Prostate gland (tissue), 2 donors: ENCODE measurements at regions not wholly inside any gene's neighbourhood (a gene's known extent, or its start where the extent isn't known, plus 50 kb on each side); places are given as distances from the start of the nearest gene placed in this dataset.

Experiments
- DNase-seq: peaks from one replicate; pipeline ENCODE4 v3.0.0-alpha.2; 2019; ENCODE audit warnings: low spot score
- H3K27ac ChIP-seq, 2 donors: fragments of 200-600 bp; sonication (generic); 2 replicates each; pipeline ENCODE4 v1.5.1; 2017 to 2019
- H3K27me3 ChIP-seq: fragments of 200-600 bp; sonication (generic); replicated peaks from 2 replicates; pipeline ENCODE4 v1.5.1; 2019; ENCODE audit not compliant: insufficient read depth
- H3K36me3 ChIP-seq, 2 donors: fragments of 200-600 bp; sonication (generic); 1 replicate in 1 of 2; 2 replicates in 1 of 2; pipeline versions ENCODE4 v1.5.1 to v1.8.1; 2017 to 2019
- H3K4me1 ChIP-seq: fragments of 200-600 bp; sonication (generic); replicated peaks from 2 replicates; pipeline ENCODE4 v1.5.1; 2019
- H3K4me3 ChIP-seq, 2 donors: fragments of 200-600 bp; sonication (generic); 2 replicates each; pipeline ENCODE4 v1.5.1; 2017 to 2019
- H3K9me3 ChIP-seq: fragments of 200-600 bp; sonication (generic); 2 replicates; pipeline ENCODE4 v1.5.1; 2017
- POLR2A ChIP-seq: fragments of 450-650 bp; IDR thresholded peaks from one replicate; pipeline ENCODE4 v1.6.1; 2016; ENCODE audit warnings: antibody characterized with exemption, mild to moderate bottlenecking
- POLR2AphosphoS5 ChIP-seq: sonication (generic); formaldehyde crosslinking; IDR thresholded peaks from one replicate; pipeline ENCODE4 v1.6.1; 2017; ENCODE audit warnings: antibody characterized with exemption
- WGBS: methylation state at CpG from one replicate; pipeline ENCODE4 v1.1.5; 2018; 5-methylcytosine and 5-hydroxymethylcytosine counted together
- intact Hi-C: fragments of 100-400 bp; cut with DNase I; formaldehyde crosslinking; loops from one replicate; pipeline ENCODE4 v1.14.2; 2022
- TF ChIP-seq, protein P1 (sequence below), 4 experiments: fragments of 200-600 bp in 2 of 4; fragments of 450-650 bp in 2 of 4; sonication (generic) in 2 of 4; IDR thresholded peaks; 1 replicate in 3 of 4; 2 replicates in 1 of 4; pipeline ENCODE4 v1.5.1; 2016 to 2019; ENCODE audit warnings: antibody characterized with exemption in 4 of 4, mild to moderate bottlenecking in 2 of 4, moderate library complexity in 2 of 4

- H3K36me3 ChIP-seq, result no peaks in the 10 kb centered on the region
- no peak overlapping the region for H3K27ac ChIP-seq
- no peak overlapping the region for H3K4me3 ChIP-seq
- TF ChIP-seq POLR2A (no peak), POLR2AphosphoS5 (no peak)
- TF ChIP-seq, protein P1, sequence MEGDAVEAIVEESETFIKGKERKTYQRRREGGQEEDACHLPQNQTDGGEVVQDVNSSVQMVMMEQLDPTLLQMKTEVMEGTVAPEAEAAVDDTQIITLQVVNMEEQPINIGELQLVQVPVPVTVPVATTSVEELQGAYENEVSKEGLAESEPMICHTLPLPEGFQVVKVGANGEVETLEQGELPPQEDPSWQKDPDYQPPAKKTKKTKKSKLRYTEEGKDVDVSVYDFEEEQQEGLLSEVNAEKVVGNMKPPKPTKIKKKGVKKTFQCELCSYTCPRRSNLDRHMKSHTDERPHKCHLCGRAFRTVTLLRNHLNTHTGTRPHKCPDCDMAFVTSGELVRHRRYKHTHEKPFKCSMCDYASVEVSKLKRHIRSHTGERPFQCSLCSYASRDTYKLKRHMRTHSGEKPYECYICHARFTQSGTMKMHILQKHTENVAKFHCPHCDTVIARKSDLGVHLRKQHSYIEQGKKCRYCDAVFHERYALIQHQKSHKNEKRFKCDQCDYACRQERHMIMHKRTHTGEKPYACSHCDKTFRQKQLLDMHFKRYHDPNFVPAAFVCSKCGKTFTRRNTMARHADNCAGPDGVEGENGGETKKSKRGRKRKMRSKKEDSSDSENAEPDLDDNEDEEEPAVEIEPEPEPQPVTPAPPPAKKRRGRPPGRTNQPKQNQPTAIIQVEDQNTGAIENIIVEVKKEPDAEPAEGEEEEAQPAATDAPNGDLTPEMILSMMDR (IDR thresholded peaks at IDR 0.05), result no peak
- DNase-seq, result no peak
- intact Hi-C loops, result no loop called here
- H3K4me1 ChIP-seq, result no peaks in the 10 kb centered on the region
- WGBS, result 34% methylated on average over 5 of the region's 5 CpGs
- H3K27me3 ChIP-seq, result no peaks in the 10 kb centered on the region
- no peaks in the 10 kb centered on the region for H3K9me3 ChIP-seq
These were observed 1604.8 kb downstream of the OLFM4 start for GRCh38 chr13:54633456-54633855.

DNA sequence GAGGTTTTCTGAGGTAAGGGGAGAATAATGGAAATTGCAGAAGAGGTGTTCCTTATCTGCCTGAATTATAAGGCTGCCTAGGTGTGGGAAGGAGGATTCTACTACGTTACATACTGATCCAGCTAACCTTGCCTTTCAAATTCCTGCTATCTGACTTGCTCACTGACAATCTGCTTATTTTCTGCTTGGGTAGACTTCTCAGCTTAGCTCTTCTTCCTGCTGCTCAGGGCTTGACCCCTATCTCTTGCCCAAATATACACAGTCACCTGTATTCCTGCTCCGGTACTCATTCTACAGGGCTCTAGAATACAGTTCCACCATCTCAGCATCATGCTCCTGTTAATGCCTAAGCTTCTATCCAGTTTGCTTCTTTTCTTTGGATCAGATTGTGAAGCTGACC, 1607.6 kb downstream of the OLFM4 start:
- Histone ChIP-seq H3K36me3 (no peaks in the 10 kb centered on the region), H3K4me3 (no peak overlapping the region), H3K27me3 (no peaks in the 10 kb centered on the region), H3K9me3 (no peaks in the 10 kb centered on the region), H3K27ac (no peak overlapping the region), H3K4me1 (no peaks in the 10 kb centered on the region)
- WGBS, result 91% methylated on average over 2 of the region's 2 CpGs
- DNase-seq, result no peak
- TF ChIP-seq POLR2A (no peak), POLR2AphosphoS5 (no peak)
- TF ChIP-seq, protein P1 (IDR thresholded peaks at IDR 0.05), result no peak
- intact Hi-C loops, result no loop called here

- Histone ChIP-seq H3K27ac (no peak overlapping the region), H3K36me3 (no peaks in the 10 kb centered on the region), H3K4me1 (no peaks in the 10 kb centered on the region), H3K27me3 (no peaks in the 10 kb centered on the region), H3K4me3 (no peak overlapping the region), H3K9me3 (no peaks in the 10 kb centered on the region)
- TF ChIP-seq POLR2AphosphoS5 (no peak), POLR2A (no peak)
- TF ChIP-seq, protein P1 (IDR thresholded peaks at IDR 0.05), result no peak
- no peak for DNase-seq
- intact Hi-C loops, result no loop called here
- 41% methylated on average over 1 of the region's 1 CpG for WGBS
These were observed 1608.8 kb downstream of the OLFM4 start for GRCh38 chr13:54637366-54637765.

GRCh38 chr13:54640719-54641118, 1612.1 kb downstream of the OLFM4 start:
- no peak overlapping the region for H3K27ac ChIP-seq
- H3K27me3 ChIP-seq, result no peaks in the 10 kb centered on the region
- no peak overlapping the region for H3K4me3 ChIP-seq
- H3K4me1 ChIP-seq, result no peaks in the 10 kb centered on the region
- H3K36me3 ChIP-seq, result no peaks in the 10 kb centered on the region
- no peak for DNase-seq
- intact Hi-C loops, result no loop called here
- H3K9me3 ChIP-seq, result no peaks in the 10 kb centered on the region
- TF ChIP-seq, protein P1 (IDR thresholded peaks at IDR 0.05), result no peak
- TF ChIP-seq POLR2AphosphoS5, result no peak

GRCh38 chr13:54643863-54644262, 1615.2 kb downstream of the OLFM4 start:
- Histone ChIP-seq H3K27ac (no peak overlapping the region), H3K27me3 (no peaks in the 10 kb centered on the region), H3K4me3 (no peak overlapping the region), H3K36me3 (no peaks in the 10 kb centered on the region), H3K9me3 (no peaks in the 10 kb centered on the region), H3K4me1 (no peaks in the 10 kb centered on the region)
- TF ChIP-seq, protein P1 (IDR thresholded peaks at IDR 0.05), result no peak
- TF ChIP-seq POLR2A (no peak), POLR2AphosphoS5 (no peak)
- intact Hi-C loops, result no loop called here
- DNase-seq, result no peak
